H1 (cell line): ENCODE measurements at regions not wholly inside any gene's neighbourhood (a gene's known extent, or its start where the extent isn't known, plus 50 kb on each side); places are given as distances from the start of the nearest gene placed in this dataset.

ENCODE experiments used
- CHD1 ChIP-seq: IDR thresholded peaks from 2 replicates; pipeline ENCODE4 v1.6.1; 2012; ENCODE audit warnings: low read depth, low read length, improper control_type of control experiment
- SRF ChIP-seq: IDR thresholded peaks from 2 replicates; pipeline ENCODE4 v1.6.1; 2011; ENCODE audit warnings: mild to moderate bottlenecking, low read depth, low read length, moderate library complexity
- TF ChIP-seq, protein P1 (sequence below), 3 experiments: IDR thresholded peaks; 1 replicate in 2 of 3; 2 replicates in 1 of 3; pipeline versions ENCODE4 v1.5.1 to v1.6.1; 2011; ENCODE audit warnings: low read length in 3 of 3, mild to moderate bottlenecking in 3 of 3, inconsistent platforms in 2 of 3, low read depth in 1 of 3, moderate library complexity in 1 of 3; ENCODE audit not compliant: insufficient read depth in 1 of 3; ENCODE audit errors: control extremely low read depth in 1 of 3

DNA sequence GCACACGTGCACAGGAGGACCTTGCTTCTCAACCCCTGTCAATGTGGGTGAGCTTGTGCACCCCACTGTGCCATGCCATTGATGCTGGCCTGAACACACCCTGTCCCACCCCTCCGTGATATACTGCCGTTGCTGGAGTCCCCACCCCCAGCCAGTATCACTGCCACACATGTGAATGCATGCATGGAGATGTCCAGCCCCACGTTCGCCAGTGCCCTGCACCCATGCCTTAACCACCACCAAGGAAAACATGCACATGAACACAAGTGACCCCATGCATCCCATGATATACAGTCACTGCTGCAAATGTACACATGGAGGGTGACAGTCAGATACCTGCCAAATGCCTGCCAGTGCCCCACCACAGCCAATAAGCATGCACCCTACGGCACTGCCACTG is 692.5 kb upstream of the ZWINT start (continued):
- TF ChIP-seq, protein P1, sequence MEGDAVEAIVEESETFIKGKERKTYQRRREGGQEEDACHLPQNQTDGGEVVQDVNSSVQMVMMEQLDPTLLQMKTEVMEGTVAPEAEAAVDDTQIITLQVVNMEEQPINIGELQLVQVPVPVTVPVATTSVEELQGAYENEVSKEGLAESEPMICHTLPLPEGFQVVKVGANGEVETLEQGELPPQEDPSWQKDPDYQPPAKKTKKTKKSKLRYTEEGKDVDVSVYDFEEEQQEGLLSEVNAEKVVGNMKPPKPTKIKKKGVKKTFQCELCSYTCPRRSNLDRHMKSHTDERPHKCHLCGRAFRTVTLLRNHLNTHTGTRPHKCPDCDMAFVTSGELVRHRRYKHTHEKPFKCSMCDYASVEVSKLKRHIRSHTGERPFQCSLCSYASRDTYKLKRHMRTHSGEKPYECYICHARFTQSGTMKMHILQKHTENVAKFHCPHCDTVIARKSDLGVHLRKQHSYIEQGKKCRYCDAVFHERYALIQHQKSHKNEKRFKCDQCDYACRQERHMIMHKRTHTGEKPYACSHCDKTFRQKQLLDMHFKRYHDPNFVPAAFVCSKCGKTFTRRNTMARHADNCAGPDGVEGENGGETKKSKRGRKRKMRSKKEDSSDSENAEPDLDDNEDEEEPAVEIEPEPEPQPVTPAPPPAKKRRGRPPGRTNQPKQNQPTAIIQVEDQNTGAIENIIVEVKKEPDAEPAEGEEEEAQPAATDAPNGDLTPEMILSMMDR (IDR thresholded peaks at IDR 0.05; ENCODE audit: control extremely low read depth in 1 of 3, insufficient read depth in 1 of 3, low read depth in 1 of 3, low read length in 3 of 3), result no peak
- TF ChIP-seq SRF (no peak), CHD1 (no peak)
- TF ChIP-seq, all 59 proteins: peak for 0
